Stimulated activated CD4-positive, alpha-beta T cell treated with anti-CD3 and anti-CD28 coated beads, Interleukin-2, amount 100 ng/mL, for 24 hours (primary cell): ENCODE measurements at regions not wholly inside any gene's neighbourhood (a gene's known extent, or its start where the extent isn't known, plus 50 kb on each side); places are given as distances from the start of the nearest gene placed in this dataset.
A peak's percentile ranks its signal among the peaks of the same experiment; 100 is the strongest.
"Not testable (repeated sequence)": the region's sequence is repeated elsewhere in the genome, so short reads cannot be mapped to it uniquely, and the experiment has no call there.

Experiments used
- DNase-seq, 2 donors: peaks; one replicate each; pipeline ENCODE4 v3.0.0-alpha.2; 2020

DNA sequence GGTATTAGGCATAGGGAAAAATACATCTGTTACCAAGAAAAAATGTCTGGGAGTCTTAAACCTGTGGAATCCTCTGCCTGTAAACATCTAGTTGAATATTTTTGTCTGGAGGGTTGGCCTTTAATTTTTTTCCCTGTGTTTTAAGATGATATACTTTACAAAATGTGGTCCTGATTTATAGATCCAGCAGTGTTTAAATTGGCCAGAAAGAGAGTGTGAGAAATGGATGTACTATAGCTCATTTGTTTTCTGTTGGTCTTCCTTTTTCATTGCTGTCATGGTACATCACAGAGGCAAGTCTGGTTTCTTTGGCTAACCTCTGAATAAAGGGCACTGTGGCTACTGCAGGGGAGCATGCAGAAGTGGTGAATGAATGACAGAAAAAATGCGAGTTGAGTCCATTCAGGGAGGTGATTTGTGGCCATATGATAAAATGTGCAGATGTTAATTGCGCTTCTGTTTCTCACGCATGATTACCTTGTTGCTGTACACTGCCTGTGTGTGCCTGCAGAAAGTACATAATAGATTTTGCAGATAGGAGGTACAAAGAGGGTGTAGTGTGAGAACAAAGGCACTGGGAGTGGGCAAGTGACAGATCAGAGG, 150.0 kb downstream of the NFKBIZ start:
- no peak for DNase-seq

DNA sequence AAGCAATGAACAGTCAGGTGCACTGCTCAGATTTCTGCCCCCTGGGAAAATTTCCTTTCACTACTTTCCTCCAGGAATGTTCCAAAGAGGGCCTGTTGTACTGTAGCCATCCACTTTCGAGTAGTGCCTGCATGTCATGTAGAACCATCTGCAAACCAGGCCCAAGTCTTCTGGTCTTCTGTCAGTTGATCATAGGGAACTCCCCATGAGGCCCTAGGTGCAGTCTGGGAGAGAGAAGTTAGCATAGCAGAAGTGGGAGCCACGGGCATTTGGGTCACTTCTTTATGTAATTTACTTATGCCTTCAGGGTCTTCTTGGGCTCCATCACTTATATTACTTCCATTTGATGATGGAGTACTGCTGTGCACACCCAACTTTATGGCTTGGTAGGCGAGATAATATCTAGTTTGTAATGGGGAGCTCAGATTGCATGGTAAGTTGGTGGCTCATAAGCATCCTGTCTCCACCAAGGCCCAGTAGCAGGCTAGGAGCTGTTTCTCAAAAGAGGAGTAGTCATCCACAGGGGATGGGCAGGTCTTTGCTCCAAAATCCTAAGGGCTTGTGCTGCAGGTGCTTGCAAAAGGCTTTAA, 151.4 kb downstream of the NFKBIZ start:
- DNase-seq, result no peak

DNA sequence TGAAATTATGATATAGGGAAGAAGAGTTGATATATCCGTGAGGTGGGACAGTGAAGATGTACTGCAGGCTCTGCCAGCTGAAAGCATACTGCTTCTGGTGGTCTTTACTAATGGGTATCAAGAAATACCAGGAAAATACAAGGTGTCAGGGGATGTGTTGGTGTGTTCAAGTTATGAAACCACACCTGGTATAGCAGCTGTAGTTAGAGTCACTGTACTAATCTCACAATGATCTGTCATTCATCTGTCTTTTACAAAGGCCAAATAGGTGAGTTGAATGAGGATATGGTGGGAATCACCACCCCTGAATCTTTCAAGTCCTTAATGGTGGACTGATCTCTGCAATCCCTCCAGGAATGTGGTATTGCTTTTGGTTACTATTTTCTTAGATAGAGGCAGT, 152.7 kb downstream of the NFKBIZ start:
- DNase-seq, result no peak

DNA sequence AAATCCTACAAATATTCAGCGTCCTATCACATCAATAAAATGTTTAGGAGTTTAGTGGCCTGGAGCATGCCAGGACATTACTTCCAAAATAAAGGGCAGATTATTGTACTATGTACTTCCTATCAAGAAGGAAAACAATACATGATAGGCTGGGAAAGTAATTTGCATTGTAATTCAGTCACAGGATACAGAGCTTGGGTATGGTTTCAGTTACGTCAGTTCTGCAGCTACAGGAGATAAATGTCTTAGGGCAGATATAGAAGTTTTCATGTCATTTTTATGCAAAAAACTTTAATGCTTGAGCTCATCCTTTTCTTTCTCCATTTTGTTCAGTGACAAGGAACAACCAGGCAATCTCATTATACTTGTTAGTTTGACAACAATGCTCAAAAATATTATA, 155.2 kb downstream of the NFKBIZ start:
- DNase-seq, result no peak

DNA sequence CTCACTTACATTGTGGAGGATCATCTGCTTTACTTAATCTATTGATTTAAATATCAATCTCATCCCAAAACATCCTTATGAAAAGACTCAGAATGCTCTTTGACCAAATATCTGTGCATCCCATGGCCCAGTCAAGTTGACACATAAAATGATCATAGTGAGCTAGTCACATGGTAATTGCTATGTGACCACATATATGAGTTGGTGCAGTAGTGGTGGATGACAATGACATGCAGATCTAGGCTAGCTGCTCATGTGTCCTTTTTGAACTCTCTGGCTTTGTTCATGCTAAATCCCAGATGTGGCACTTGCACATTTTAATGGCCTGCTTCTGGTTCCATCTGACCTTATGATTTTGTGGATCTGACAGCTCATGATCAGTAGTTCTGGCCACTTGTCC, 156.2 kb downstream of the NFKBIZ start:
- DNase-seq, result no peak

DNA sequence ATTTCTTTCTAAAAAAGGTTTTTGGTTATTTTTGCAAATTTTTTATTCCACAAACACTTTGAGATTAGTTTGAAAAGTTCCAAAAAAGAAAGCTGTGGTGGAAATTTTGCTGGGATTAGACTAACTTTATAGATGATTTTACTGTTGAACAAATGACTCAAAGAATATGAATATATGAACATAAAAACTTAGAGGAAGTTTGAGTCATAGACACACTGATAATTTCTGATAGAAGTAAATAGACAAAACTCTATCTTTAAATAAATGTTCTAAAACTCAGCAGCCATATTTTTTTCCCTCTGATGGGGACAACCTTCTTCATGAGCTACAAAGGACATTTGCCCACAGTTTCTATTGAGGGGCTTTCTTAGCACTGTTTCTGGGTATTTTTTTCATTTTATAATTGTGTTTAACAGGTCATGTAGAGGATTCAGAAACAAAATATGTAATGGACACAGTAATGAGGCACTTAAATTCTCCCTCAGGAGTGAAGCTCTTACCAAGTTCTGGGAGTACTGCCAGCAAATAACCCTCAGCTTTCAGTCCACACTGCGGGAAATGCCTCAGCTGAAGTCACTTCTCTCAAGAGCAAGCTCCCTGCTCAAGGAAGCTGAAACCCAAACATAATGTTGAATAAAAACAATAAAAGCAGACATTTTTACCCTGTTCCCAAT, 157.6 kb downstream of the NFKBIZ start:
- DNase-seq, result no peak

DNA sequence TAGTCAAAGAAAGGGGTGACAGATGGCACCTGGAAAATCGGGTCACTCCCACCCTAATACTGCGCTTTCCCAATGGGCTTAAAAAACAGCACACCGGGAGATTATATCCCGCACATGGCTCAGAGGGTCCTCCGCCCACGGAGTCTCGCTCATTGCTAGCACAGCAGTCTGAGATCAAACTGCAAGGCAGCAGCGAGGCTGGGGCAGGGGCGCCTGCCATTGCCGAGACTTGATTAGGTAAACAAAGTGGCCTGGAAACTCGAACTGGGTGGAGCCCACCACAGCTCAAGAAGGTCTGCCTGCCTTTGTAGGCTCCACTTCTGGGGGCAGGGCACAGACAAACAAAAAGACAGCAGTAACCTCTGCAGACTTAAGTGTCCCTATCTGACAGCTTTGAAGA, 159.1 kb downstream of the NFKBIZ start:
- not testable (repeated sequence) for DNase-seq

DNA sequence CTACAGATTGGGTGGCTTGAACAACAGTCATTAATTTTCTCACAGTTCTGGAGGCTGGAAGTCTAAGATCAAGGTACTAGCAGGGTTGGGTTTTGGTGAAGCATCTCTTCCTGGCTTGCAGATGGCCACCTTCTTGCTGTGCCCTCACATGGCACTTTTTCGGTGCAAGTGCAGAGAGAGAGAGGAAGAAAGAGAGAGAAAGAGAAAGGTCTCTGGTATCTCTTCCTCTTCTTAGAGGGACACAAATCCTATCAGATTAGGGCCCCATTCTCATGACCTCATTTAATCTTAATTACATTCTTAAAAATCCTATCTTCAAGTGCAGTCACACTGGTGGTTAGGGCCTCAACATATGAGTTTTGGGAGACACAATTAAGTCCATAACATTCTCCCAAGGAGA, 167.1 kb downstream of the NFKBIZ start:
- DNase-seq, result no peak

DNA sequence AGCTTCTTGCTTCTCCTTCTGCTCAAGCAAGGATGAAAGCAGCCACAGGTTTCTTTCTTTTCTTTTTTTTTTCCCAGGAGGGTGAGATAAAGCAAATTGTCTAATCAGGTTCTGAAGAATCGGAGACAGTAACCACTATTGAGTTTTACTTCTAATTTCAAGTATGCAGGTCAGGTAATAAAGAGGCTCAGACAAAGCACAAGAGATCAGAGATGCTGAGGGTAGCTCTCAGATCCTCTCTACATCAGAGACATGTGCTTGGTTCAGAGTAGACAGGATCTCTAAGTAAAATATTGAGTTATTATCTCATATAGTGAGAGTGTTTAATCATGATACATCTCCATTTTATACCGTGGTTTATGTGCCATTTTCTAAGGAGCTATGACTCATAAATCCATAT, 168.5 kb downstream of the NFKBIZ start:
- DNase-seq, result no peak

DNA sequence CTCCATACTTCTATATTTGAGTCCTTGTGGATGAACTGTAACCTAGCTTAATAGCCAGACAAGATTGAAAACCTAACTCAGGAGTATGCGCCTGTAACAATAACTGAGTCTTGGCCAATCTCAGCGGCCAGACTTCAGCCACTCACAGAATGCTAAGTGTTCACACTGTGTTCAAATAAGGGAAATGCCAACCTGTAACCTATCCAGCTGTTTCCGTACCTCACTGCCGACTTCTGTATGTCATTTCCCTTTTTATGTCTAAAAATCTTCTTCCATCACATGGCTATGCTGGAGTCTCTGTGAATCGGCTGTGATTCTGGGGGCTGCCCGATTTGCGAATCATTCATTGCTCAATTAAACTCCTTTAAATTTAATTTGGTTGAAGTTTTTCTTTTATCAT, 169.2 kb downstream of the NFKBIZ start:
- no peak for DNase-seq

DNA sequence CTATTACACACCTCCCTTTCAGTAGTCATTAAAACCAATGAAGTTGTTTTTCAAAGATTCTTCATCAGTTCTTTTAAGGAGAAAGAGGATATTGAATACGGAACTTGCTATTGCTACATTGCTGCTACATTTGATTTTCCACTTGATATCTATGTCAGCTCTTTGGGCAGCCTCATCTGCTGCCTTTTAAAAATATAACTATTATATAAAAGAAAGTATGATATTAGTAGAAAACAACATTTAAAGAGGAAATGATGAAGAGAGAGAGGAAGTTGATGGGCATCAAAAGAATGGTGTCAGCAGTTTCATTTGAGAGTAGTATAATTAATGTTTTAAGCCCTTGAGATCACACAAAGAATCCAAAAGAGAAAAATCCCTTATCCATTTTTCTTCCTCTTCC, 171.4 kb downstream of the NFKBIZ start:
- no peak for DNase-seq

DNA sequence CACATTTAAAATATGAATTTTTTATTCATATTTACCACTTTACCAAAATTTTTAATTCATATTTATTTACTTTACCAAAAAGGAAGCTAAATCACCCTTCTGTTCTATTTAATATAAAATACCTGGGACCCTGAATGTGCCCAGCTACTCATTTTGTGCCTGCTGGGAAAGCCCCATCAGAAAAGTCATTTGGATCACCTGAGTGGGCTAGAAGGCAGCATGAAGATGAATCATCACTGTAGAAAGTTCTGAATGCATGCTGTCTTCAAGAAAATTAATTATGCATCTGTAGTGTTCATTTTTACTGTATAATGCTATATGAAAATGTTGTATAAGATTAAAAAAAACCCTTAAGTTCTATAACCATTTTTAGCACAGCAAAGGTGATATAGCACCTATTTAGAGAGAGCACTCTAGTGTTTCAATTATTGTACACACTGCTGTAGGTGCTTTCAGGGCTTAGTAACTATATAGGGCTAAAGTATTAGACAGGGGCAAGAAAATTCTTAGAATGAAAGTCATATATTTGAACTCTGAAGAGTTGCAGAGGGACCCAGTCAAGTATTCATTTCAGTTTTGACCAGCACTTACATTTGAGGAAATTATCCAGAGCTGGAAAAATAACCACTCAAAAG, 175.1 kb downstream of the NFKBIZ start:
- DNase-seq, result peak; percentile 6 to 34

DNA sequence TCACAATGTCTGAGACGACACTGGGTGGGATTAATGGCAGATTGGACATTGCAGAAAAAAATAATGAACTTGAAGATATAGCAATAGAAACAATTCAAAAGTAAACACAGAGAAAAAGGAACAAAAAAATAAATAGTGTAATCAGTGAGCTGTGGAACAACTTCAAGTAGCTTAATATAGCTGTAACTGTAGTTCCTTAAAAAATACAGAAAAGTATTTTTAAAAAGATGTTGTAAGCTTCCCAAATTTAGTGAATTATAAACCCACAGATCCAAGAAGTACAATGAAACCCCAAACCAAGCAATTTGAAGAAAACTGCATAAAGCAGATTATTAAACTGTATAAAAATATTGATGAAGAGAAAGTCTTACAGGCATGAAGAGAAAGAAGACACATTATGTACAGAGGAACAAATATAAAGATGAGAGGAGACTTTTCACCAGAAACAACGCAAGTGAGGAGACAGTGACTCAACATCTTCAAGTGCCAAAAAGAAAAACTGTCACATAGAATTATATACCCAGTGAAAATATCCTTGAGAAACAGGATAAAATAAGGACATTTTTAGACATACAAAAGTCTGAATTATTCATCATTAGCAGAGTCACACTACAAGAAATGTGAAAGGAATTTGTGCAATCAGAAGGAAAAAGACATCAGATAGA, 176.4 kb downstream of the NFKBIZ start:
- no peak for DNase-seq

DNA sequence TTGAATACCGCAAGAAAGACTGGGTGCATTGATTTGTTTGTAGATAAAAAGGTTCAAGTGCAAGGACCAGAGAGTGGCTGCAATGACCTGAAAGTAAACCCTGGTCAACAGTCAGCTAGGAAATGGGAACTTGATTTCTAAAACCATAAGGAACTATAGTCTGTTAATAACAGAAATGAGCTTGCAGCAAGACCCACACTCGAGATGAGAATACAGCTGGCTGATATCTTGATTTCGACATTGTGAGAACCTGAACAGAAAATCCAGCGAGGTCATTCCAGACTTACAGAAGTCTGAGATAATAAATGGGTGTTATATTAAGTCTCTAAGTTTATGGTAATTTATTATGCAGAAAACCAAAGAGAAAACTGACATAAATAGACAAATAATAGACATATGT, 177.3 kb downstream of the NFKBIZ start:
- DNase-seq, result no peak

DNA sequence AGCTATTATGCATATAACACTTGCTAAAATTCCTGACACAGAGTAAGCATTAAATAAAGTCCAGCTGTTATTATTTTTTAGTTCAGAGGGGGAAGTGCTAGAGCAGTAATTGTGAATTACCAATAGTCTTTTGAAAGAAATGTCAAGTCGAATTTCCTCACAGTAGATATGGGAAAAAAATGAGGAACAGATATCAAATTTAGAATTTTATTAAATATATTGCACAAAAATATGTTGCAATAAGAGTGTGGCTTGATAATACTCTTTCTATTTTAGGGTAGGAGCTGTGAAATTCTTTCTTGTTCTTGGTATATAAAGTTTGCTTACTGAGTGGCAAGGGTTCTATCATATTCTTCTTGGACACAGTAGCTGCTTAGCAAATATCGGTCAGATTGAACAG, 181.3 kb downstream of the NFKBIZ start:
- DNase-seq, result no peak

DNA sequence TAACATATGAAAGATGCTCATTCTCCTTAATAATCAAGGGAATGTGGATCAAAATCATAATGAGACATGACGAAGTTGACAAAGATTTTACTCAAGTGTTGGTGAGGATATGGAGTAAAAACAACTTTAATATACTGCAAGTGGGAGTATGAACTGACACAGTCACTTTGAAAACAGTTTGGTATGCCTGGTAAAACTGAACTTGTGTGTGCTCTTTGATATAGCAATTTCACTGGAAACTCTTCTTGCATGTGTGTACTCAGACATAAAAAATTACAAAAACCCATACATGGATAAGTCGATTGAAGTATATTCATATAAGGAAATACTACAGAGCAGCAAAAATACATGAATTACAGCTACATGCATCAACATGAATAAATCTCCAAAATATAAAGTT, 182.5 kb downstream of the NFKBIZ start:
- DNase-seq, result no peak

DNA sequence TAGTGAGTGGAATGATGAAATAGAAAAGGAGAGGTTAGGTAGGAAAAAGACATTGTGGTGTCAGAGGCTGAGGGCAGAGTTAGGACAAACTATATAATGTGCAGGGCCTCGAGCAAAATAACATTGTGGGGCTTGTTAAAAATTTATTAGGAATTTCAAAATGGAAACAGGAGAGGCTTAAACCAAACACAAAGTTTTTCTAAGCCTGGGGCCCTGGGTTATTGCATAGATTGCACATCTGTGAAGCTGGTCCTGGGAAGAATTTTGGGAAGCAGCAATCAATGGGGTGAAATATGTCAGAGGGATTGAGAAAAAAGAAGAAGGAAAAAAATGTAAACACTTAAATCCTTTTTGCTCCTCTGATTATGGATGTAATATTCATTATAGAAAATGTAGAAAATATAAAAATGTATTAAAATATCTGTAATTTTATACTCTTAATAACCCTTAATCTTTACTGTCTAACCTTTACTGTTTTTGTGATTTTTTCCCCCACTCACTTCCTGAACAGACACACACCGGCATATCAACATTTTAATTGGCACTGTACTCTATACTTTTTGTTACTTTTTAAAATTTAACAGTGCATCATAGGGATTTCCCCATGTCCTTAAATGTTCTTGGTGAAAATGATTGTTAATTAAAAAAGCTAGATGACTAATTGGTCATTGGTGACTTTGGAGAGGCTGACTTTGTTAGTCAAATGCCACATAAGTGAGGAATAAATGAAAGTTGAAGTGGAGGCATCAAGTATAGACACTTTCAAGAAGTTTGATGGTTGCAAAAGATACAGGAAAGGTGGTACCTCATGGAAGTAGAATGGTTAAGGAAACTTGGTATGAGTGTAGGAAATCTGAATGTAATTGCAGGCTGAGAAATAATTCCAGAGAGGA, 183.4 kb downstream of the NFKBIZ start:
- no peak for DNase-seq

DNA sequence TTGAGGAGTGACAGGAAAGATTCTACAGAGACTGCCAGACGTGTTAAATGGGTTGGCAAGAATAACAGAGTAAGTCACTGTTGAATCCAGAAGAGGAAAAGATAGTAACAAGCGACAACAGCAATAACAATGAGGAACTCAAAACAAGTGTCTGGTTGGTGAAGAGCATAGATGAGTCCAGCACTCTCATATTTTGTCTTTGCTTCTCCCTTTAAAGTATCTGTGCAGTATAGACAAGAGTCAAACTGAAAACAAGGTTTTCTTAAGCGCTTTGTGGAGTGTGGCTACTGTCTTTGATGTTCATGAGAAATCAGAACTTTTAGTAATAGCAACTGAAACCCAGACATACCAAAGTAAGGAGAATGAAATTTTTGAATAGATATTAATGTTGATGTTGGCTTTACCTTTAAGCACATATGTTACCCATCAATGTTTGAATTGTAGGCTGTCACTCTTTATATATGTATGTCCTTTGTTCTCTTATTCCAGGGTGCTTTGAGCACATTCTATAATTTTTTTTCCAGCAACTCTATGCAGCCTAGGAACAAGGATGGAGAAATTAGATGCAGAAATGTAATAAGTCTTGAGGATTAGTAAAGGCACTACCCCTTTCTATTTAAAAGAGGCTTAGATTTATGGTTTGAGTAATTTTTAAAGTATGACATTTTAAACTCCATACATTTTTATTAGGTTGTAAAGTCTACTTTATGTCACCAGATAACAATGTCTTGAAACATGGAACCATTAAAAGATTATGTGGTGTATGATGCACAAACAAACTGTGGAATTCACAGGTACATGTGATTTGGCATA, 185.5 kb downstream of the NFKBIZ start:
- DNase-seq, result no peak

DNA sequence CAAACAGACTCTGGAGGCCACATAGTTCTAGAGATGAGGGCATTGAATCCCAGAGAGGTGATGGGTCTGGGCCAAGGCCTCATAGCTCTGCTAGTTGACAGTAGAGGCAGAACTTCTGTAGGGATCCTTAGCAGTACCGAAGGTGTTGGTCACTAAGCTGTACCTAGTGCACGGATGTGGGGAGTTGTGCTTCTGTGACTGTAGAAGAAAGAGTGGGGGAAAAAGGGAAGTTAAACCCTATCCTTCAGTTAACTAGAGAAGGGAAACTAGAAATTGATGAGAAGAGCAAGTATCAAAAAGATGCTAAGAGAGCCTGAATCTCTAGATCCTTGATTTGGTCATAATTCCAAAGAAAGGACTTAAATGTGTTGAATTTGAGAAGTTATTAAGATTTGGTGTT, 186.7 kb downstream of the NFKBIZ start:
- DNase-seq, result no peak

DNA sequence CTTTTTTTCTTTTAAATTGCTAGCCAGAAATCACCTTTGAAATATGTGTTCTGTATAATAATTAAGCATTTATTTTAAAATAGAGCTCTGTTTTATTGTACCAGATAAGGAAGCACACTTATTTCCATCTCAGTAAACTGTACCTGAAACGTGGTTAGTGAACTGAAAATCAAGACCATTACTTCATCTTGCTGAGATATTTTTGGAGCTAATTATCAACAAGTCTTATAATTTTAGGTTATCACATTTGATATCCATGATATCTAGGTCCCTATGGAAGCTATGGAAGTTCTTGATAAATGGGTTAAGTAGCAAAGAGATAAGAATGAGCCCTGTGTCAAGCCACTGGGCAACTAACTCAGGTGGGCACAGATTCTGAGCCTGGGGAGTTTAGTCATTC, 187.2 kb downstream of the NFKBIZ start:
- DNase-seq, result no peak

DNA sequence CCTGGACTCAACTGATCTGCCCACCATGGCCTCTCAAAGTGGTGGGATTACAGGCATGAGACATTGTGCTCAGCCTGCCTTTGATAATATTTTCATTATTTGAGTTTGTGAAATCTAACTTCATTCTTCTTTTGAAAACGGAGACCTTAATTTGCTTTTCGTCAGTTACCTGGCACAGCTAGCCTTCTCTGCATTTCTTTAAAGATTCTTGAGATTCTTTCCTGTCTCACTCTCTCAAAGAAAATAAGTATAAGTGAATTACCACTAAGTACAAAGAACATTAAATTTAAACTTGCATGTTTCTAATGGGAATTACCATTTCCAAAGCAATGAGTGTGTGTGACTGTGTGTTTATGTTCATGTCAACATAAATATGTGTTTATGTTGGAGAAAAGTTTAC, 187.9 kb downstream of the NFKBIZ start:
- DNase-seq, result no peak

DNA sequence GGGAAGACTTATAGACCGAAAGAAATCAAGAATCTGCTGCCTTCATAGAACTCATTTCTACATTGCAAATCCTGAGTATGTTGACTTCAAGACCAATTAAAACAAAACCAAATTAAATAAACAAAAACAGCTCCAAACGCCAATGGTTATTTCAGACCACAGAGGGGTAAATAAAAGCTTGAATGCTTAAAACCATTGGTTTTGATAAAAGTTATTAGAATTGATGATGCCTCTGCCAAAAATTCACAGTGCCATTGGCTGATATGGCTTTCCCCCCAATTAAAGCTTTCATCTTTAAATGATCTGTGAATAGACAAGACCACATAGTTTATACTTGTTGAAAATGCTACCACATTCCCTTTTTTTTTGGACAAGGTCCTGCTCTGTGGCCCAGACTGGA, 188.5 kb downstream of the NFKBIZ start:
- no peak for DNase-seq
